ENCODE measurements at regions not wholly inside any gene's neighbourhood (a gene's known extent, or its start where the extent isn't known, plus 50 kb on each side); places are given as distances from the start of the nearest gene placed in this dataset.

DNA sequence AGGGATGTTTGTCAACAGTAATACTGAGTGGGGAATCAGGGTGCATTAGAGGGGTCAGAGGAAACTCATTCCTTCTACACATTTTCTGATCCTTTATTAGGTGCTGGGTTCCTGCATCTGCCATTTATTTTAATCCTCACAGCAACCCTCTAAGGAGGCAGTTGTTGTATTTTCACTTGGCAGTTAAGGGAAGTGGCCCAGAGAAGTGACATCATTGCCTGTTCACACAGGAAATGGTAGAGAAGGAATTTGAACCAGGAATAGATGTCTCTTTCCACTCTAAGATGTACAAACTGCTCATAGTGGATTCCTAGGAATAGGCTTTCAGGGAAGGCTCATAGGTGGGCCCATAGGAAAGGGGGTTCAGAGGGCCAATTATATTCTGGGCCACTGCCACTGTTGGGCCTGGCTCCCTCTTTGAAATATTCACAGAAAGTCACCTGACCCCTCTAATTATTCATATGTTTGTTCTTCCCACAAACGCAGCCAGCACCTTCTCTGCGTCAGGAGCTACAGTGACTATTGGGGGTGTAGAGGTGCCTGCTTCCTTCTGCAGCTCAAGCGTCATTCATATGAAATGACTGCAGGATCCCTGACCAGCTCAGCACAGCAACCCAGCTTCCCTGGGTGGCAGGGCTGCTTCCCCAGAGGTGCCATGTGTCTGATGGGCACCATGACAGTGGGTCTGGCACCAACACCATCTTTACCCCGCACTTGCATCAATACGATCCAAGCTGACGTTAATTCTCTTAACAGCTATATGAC is 163.9 kb upstream of the SMAD3 start:
- TF ChIP-seq CTCF (IDR thresholded peaks at IDR 0.05; ENCODE audit: low read depth, low read length), result no peak
- in situ Hi-C loops (cut with HindIII; ENCODE audit: low sequenced_read_pairs), result no loop called here
- no peak overlapping the region for H3K4me3 ChIP-seq (ENCODE audit: low read depth, low read length)
- peak; percentile 43 for DNase-seq (ENCODE audit: low read depth, low spot score)

- TF ChIP-seq CTCF (IDR thresholded peaks at IDR 0.05; ENCODE audit: low read depth, low read length), result no peak
- in situ Hi-C loops (cut with HindIII; ENCODE audit: low sequenced_read_pairs), result no loop called here
- DNase-seq (ENCODE audit: low read depth, low spot score), result no peak
- no peak overlapping the region for H3K4me3 ChIP-seq (ENCODE audit: low read depth, low read length)
Measured at GRCh38 chr15:66905185-66905584, 160.2 kb upstream of the SMAD3 start.

DNA sequence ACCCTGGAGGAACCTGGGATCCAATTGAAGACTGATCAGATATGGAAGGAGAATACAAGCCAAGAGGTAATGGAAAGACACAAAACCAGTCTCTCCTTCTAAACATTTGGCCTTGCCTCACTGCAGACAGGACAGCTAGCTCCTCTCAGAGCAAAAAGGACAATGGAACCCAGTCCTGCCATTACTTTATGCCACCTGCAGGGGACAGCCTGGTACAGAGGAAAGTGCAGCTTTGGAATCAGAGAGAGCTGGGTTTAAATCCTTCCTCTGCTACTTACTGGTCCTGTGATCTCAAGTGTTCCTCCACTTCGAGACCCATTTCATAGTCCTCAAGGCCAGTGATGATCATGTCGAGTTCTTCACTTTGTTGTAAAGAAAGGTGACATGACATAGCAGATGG is 159.4 kb upstream of the SMAD3 start:
- H3K4me3 ChIP-seq (ENCODE audit: low read depth, low read length), result no peak overlapping the region
- in situ Hi-C loops (cut with HindIII; ENCODE audit: low sequenced_read_pairs), result no loop called here
- no peak for DNase-seq (ENCODE audit: low read depth, low spot score)
- TF ChIP-seq CTCF (IDR thresholded peaks at IDR 0.05; ENCODE audit: low read depth, low read length), result peak; percentile 20

DNA sequence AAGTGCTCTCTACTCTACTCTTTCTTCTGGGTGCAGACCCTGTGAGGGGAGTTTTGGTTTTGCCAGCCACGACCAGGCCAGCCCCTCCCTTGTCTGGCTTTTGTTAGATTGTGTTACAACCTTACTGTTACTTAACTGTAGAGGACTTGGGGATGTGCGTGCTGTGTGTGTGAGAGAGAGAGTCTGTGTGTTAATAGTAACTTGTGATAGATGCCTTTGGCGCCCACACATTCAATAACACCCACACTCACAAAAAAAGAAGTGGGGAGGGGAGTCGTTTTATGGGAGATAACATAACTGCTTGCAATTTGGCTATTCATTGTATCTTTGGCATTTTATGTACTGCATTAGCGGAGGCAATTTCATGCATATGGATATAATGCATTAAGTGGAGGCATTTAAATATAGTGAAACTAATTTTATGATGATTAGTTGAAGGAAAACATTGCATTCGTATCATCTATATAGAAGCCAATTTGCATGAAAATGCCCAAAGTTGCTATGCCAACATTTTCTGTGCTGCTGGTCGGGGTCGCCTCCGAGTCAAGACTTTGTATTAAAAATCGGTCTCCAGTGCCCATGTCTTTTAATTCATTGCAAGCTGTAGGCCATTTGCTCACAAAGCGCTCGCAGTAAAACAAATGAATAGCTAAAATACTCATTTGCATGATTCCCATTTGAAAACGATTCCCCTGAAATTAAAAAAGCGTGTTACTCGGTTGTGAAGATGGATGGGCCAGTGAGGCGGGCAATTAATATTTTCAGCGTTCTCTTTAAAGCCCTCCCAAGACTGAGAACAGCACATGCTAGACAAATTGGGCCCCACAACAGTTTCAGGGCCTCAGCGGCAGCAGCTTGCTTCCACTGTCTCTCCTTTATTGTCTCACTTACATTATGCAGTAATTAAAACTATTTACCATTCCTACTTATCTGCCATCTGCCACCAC is 158.5 kb upstream of the SMAD3 start:
- no peak for DNase-seq (ENCODE audit: low read depth, low spot score)
- no peak overlapping the region for H3K4me3 ChIP-seq (ENCODE audit: low read depth, low read length)
- in situ Hi-C loops (cut with HindIII; ENCODE audit: low sequenced_read_pairs), result no loop called here
- TF ChIP-seq CTCF (IDR thresholded peaks at IDR 0.05; ENCODE audit: low read depth, low read length), result no peak

DNA sequence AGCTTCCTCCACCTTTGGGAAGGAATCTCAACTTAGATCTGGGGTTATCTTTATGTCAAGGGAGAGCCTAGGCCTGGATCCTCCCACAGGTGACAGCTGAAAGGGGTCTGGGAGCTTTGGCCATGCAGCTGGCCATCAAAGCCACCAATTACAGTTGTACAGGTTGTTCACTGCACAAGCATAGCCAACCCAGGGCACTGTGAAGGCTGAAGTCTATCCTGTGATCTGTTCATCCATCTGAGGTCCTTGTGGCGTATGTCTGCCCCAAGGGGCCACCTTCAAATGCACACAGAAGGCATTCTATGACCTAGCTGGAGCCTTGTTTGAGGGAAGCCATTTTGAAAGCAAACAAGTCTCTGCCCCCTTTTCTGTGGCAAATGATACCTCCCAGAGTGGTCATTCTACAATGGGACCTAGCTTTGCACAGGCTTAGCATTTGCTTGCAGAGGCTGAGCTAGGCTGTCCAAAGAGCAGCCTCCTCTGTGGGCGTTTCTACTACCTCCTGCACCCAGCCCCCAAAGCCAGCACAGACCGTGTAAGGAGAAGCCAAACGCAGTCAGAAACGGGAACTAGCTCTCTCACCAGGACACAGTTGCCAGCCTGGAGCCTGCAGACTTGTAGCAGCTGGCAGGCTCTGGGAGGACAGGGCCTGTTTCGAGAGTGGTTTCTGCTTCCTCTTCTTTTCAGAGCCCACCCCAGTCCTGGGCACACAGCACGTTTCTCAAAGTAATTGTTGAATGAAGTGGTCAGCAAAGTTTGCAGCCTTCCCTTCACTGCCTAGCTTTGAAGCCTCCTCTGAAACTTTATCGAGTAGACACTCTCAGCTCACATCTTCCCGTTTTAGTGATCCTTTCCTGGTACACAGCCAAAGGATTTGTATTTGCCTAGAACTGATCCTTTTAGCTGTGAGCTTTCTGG is 157.3 kb upstream of the SMAD3 start:
- no peak for TF ChIP-seq CTCF (IDR thresholded peaks at IDR 0.05; ENCODE audit: low read depth, low read length)
- no peak overlapping the region for H3K4me3 ChIP-seq (ENCODE audit: low read depth, low read length)
- no peak for DNase-seq (ENCODE audit: low read depth, low spot score)
- in situ Hi-C loops (cut with HindIII; ENCODE audit: low sequenced_read_pairs), result no loop called here

DNA sequence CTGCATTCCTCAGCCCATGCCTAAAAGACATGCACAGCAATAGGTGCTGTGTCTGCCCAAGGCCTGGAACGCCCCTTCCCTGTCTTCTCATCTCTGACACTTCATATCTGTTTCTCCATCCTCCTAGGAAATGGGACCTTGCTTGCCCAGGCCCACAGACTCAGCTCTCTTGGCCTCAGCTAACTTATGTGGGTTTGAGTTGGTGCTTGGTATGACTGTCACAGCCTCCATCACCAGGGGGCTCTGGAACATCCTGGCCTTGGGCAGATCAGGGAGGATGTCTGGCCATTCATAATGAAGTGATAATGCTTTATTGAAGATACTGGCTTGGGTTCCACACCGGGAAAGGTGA is 156.7 kb upstream of the SMAD3 start:
- no peak overlapping the region for H3K4me3 ChIP-seq (ENCODE audit: low read depth, low read length)
- TF ChIP-seq CTCF (IDR thresholded peaks at IDR 0.05; ENCODE audit: low read depth, low read length), result no peak
- no peak for DNase-seq (ENCODE audit: low read depth, low spot score)
- in situ Hi-C loops (cut with HindIII; ENCODE audit: low sequenced_read_pairs), result no loop called here

Data from astrocyte of the spinal cord (primary cell).